ENCODE measurements at regions not wholly inside any gene's neighbourhood (a gene's known extent, or its start where the extent isn't known, plus 50 kb on each side); places are given as distances from the start of the nearest gene placed in this dataset.

DNA sequence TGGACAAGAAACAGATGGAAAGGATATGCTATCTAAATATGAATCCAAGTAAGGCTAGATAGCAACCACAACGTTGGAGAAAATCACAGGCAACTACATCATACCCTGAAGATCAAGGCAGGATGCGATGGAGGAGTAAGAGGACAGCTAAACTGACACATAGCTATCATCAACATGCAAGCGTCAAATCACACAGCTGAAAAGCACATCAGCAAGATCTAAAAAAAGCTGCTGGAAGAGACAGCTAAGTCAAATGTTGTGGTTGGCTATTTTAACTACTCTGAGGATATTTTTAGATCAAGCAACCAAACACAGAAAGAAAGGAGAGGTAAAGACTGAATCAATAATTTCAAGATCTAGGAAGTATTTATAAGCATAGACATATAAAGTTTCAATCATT, 466.9 kb downstream of the BRD1 start:
- no peak for TF ChIP-seq EZH2 (IDR thresholded peaks at IDR 0.05)
- no peak for TF ChIP-seq POLR2AphosphoS5 (IDR thresholded peaks at IDR 0.05; ENCODE audit: borderline replicate concordance, low read depth, low read length)
- TF ChIP-seq FOXP2 (optimal IDR thresholded peaks at IDR 0.05; ENCODE audit: control extremely low read depth, extremely low read length, insufficient read depth), result no peak
